Liver (tissue), 7 donors: ENCODE measurements at regions not wholly inside any gene's neighbourhood (a gene's known extent, or its start where the extent isn't known, plus 50 kb on each side); places are given as distances from the start of the nearest gene placed in this dataset.

Source experiments
- DNase-seq: peaks from one replicate; pipeline ENCODE4 v3.0.0-alpha.2; 2017; ENCODE audit warnings: low spot score
- H3K27ac ChIP-seq, 2 donors: one replicate each; pipeline ENCODE4 v1.7.0; 2013; ENCODE audit warnings: inconsistent platforms in 2 of 2, low read length in 2 of 2, control low read depth in 1 of 2, low read depth in 1 of 2, mild to moderate bottlenecking in 1 of 2
- H3K27me3 ChIP-seq, 4 donors: one replicate each; pipeline versions ENCODE4 v1.6.1 to v1.7.0; 2013; ENCODE audit warnings: low read length in 3 of 4, inconsistent platforms in 1 of 4, mild to moderate bottlenecking in 1 of 4, moderate library complexity in 1 of 4; ENCODE audit not compliant: control insufficient read depth in 4 of 4, insufficient read depth in 4 of 4
- H3K36me3 ChIP-seq, 4 donors: one replicate each; pipeline versions ENCODE4 v1.6.1 to v1.7.0; 2013; ENCODE audit warnings: low read length in 3 of 4, mild to moderate bottlenecking in 3 of 4, low read depth in 1 of 4, moderate library complexity in 1 of 4; ENCODE audit not compliant: control insufficient read depth in 4 of 4, insufficient read depth in 3 of 4
- H3K4me1 ChIP-seq, 4 donors: one replicate each; pipeline versions ENCODE4 v1.6.1 to v1.7.0; 2013; ENCODE audit warnings: low read length in 3 of 4, mild to moderate bottlenecking in 3 of 4, moderate library complexity in 1 of 4; ENCODE audit not compliant: control insufficient read depth in 4 of 4, insufficient read depth in 4 of 4
- H3K4me3 ChIP-seq, 3 donors: one replicate each; pipeline versions ENCODE4 v1.6.1 to v1.7.0; 2013; ENCODE audit warnings: low read length in 3 of 3, control low read depth in 1 of 3, low read depth in 1 of 3, mild to moderate bottlenecking in 1 of 3
- H3K9ac ChIP-seq, 2 donors: one replicate each; pipeline ENCODE4 v1.7.0; 2013; ENCODE audit warnings: low read length in 2 of 2, mild to moderate bottlenecking in 2 of 2, moderate library complexity in 2 of 2, control low read depth in 1 of 2, low read depth in 1 of 2
- H3K9me3 ChIP-seq, 4 donors: one replicate each; pipeline versions ENCODE4 v1.6.1 to v1.7.0; 2013; ENCODE audit warnings: low read length in 3 of 4; ENCODE audit not compliant: control insufficient read depth in 4 of 4
- EGR1 ChIP-seq, 2 donors: IDR thresholded peaks; 2 replicates each; pipeline ENCODE4 v1.6.1; 2016 to 2018; ENCODE audit warnings: antibody characterized with exemption in 2 of 2, low read depth in 2 of 2
- FOXA1 ChIP-seq: IDR thresholded peaks from 2 replicates; pipeline ENCODE4 v1.6.1; 2016; ENCODE audit warnings: antibody characterized with exemption
- FOXA2 ChIP-seq: IDR thresholded peaks from 2 replicates; pipeline ENCODE4 v1.6.1; 2016; ENCODE audit warnings: antibody characterized with exemption
- GABPA ChIP-seq, 2 donors: IDR thresholded peaks in 1 of 2; conservative IDR thresholded peaks in 1 of 2; 2 replicates each; pipeline ENCODE4 v1.6.1; 2016; ENCODE audit warnings: antibody characterized with exemption in 2 of 2, mild to moderate bottlenecking in 1 of 2, moderate library complexity in 1 of 2
- HNF4A ChIP-seq, 2 donors: conservative IDR thresholded peaks; 2 replicates each; pipeline ENCODE4 v1.6.1; 2016; ENCODE audit warnings: antibody characterized with exemption in 2 of 2, mild to moderate bottlenecking in 2 of 2
- HNF4G ChIP-seq: IDR thresholded peaks from 2 replicates; pipeline ENCODE4 v1.6.1; 2016; ENCODE audit warnings: antibody characterized with exemption
- JUND ChIP-seq, 2 donors: IDR thresholded peaks; 2 replicates each; pipeline ENCODE4 v1.6.1; 2016; ENCODE audit warnings: antibody characterized with exemption in 2 of 2
- NR2F2 ChIP-seq: IDR thresholded peaks from 2 replicates; pipeline ENCODE4 v1.6.1; 2016; ENCODE audit warnings: antibody characterized with exemption
- RAD21 ChIP-seq, 2 donors: IDR thresholded peaks; 2 replicates each; pipeline ENCODE4 v1.6.1; 2016; ENCODE audit warnings: antibody characterized with exemption in 2 of 2, mild to moderate bottlenecking in 2 of 2
- RXRA ChIP-seq, 2 donors: IDR thresholded peaks; 2 replicates each; pipeline ENCODE4 v1.6.1; 2017 to 2018; ENCODE audit warnings: antibody characterized with exemption in 2 of 2, mild to moderate bottlenecking in 1 of 2
- SP1 ChIP-seq: IDR thresholded peaks from 2 replicates; pipeline ENCODE4 v1.6.1; 2018; ENCODE audit warnings: antibody characterized with exemption, mild to moderate bottlenecking
- TAF1 ChIP-seq: conservative IDR thresholded peaks from 2 replicates; pipeline ENCODE4 v1.6.1; 2016; ENCODE audit warnings: antibody characterized with exemption, mild to moderate bottlenecking
- YY1 ChIP-seq: IDR thresholded peaks from 2 replicates; pipeline ENCODE4 v1.6.1; 2016; ENCODE audit warnings: antibody characterized with exemption, mild to moderate bottlenecking
- WGBS: extraction: QIAGEN DNeasy Blood & Tissue Kit; methylation state at CpG from one replicate; pipeline ENCODE4 v1.1.7; 2013; 5-methylcytosine and 5-hydroxymethylcytosine counted together
- TF ChIP-seq, protein P1 (sequence below): IDR thresholded peaks from 2 replicates; pipeline ENCODE4 v1.6.1; 2016; ENCODE audit warnings: antibody characterized with exemption
- TF ChIP-seq, protein P2 (sequence below): IDR thresholded peaks from 2 replicates; pipeline ENCODE4 v1.6.1; 2016; ENCODE audit warnings: antibody characterized with exemption, mild to moderate bottlenecking
- TF ChIP-seq, protein P3 (sequence below): IDR thresholded peaks from 2 replicates; pipeline ENCODE4 v1.6.1; 2016; ENCODE audit warnings: antibody characterized with exemption
- TF ChIP-seq, protein P4 (sequence below): IDR thresholded peaks from 2 replicates; pipeline ENCODE4 v1.6.1; 2016; ENCODE audit warnings: antibody characterized with exemption
- donor health status: healthy.
- donor health status: healthy.
- donor health status: healthy.
- donor health status: healthy.

DNA sequence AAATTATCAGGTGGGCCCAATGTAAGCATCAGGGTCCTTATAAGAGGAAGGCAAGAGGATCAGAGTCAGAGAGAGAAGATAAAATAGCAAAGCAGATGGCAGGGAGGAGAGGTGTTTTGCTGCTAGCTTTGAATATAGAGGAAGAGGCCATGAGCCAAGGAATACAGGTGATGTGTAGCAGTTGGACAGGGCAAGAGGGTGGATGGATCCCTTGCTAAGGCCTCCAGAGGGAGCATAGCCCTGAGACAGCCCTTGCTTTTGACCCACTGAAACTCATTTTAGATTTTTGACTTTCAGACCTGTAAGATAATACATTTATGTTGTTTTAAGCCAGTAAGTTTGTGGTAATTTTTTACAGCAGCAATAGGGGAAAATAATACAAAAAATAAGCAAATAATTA, 116.6 kb upstream of the PARD3B start:
- no peak for DNase-seq
- H3K27ac ChIP-seq: no peak overlapping the region
- TF ChIP-seq, protein P1, sequence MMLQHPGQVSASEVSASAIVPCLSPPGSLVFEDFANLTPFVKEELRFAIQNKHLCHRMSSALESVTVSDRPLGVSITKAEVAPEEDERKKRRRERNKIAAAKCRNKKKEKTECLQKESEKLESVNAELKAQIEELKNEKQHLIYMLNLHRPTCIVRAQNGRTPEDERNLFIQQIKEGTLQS: no peak
- TF ChIP-seq FOXA2: no peak
- no peak for TF ChIP-seq YY1
- TF ChIP-seq FOXA1: no peak
- TF ChIP-seq HNF4A (conservative IDR thresholded peaks at IDR 0.05): no peak
- TF ChIP-seq JUND (IDR thresholded peaks at IDR 0.05): no peak
- no peak for TF ChIP-seq GABPA (IDR thresholded peaks at IDR 0.05 in 1 of 2, conservative IDR thresholded peaks at IDR 0.05 in 1 of 2)
- TF ChIP-seq NR2F2: no peak
- no peak for TF ChIP-seq RXRA (IDR thresholded peaks at IDR 0.05)
- no peak for TF ChIP-seq RAD21 (IDR thresholded peaks at IDR 0.05)
- TF ChIP-seq TAF1: no peak
- TF ChIP-seq, protein P2, sequence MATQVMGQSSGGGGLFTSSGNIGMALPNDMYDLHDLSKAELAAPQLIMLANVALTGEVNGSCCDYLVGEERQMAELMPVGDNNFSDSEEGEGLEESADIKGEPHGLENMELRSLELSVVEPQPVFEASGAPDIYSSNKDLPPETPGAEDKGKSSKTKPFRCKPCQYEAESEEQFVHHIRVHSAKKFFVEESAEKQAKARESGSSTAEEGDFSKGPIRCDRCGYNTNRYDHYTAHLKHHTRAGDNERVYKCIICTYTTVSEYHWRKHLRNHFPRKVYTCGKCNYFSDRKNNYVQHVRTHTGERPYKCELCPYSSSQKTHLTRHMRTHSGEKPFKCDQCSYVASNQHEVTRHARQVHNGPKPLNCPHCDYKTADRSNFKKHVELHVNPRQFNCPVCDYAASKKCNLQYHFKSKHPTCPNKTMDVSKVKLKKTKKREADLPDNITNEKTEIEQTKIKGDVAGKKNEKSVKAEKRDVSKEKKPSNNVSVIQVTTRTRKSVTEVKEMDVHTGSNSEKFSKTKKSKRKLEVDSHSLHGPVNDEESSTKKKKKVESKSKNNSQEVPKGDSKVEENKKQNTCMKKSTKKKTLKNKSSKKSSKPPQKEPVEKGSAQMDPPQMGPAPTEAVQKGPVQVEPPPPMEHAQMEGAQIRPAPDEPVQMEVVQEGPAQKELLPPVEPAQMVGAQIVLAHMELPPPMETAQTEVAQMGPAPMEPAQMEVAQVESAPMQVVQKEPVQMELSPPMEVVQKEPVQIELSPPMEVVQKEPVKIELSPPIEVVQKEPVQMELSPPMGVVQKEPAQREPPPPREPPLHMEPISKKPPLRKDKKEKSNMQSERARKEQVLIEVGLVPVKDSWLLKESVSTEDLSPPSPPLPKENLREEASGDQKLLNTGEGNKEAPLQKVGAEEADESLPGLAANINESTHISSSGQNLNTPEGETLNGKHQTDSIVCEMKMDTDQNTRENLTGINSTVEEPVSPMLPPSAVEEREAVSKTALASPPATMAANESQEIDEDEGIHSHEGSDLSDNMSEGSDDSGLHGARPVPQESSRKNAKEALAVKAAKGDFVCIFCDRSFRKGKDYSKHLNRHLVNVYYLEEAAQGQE: no peak
- no peak for TF ChIP-seq HNF4G
- no peak for TF ChIP-seq SP1
- TF ChIP-seq, protein P3, sequence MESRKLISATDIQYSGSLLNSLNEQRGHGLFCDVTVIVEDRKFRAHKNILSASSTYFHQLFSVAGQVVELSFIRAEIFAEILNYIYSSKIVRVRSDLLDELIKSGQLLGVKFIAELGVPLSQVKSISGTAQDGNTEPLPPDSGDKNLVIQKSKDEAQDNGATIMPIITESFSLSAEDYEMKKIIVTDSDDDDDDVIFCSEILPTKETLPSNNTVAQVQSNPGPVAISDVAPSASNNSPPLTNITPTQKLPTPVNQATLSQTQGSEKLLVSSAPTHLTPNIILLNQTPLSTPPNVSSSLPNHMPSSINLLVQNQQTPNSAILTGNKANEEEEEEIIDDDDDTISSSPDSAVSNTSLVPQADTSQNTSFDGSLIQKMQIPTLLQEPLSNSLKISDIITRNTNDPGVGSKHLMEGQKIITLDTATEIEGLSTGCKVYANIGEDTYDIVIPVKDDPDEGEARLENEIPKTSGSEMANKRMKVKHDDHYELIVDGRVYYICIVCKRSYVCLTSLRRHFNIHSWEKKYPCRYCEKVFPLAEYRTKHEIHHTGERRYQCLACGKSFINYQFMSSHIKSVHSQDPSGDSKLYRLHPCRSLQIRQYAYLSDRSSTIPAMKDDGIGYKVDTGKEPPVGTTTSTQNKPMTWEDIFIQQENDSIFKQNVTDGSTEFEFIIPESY: no peak
- TF ChIP-seq, protein P4, sequence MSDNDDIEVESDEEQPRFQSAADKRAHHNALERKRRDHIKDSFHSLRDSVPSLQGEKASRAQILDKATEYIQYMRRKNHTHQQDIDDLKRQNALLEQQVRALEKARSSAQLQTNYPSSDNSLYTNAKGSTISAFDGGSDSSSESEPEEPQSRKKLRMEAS: no peak
- TF ChIP-seq EGR1 (IDR thresholded peaks at IDR 0.05; ENCODE audit: low read depth in 2 of 2): no peak
- no peaks in the 10 kb centered on the region for H3K27me3 ChIP-seq
- H3K9me3 ChIP-seq: peaks cover 0 to 2% (median 2%) of the 10 kb centered on the region in 4 donors
- peaks cover 0 to 1% (median 0%) of the 10 kb centered on the region in 4 donors for H3K4me1 ChIP-seq
- no peak overlapping the region for H3K9ac ChIP-seq
- no peaks in the 10 kb centered on the region for H3K36me3 ChIP-seq
- no peak overlapping the region for H3K4me3 ChIP-seq

DNA sequence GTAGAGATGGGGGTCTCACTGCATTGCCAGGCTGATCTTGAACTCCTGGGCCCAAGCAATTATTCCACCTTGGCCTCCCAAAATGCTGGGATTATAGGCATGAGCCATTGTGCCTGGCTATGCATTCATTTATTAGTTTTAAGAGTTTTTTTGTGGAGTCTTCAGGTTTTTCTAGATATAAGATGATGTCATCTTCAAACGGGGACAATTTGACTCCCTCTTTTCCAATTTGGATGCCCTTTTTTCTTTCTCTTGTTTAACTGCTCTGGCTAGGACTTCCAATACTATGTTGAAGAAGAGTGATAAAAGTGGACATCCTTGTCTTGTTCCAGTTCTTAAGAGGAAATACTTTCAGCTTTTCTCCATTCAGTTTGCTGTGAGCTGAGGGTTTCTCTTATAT, 113.7 kb upstream of the PARD3B start:
- peaks cover 0 to 2% (median under 1%) of the 10 kb centered on the region in 4 donors for H3K9me3 ChIP-seq
- H3K36me3 ChIP-seq: no peaks in the 10 kb centered on the region
- no peak overlapping the region for H3K9ac ChIP-seq
- H3K27ac ChIP-seq: no peak overlapping the region
- H3K4me1 ChIP-seq: peaks cover 0 to 1% (median 0%) of the 10 kb centered on the region in 4 donors
- 91% methylated on average over 1 of the region's 1 CpG for WGBS
- no peaks in the 10 kb centered on the region for H3K27me3 ChIP-seq
- DNase-seq: no peak
- H3K4me3 ChIP-seq: no peak overlapping the region
- TF ChIP-seq TAF1 (no peak), YY1 (no peak), SP1 (no peak)
